MCF 10A (cell line): ENCODE measurements at regions not wholly inside any gene's neighbourhood (a gene's known extent, or its start where the extent isn't known, plus 50 kb on each side); places are given as distances from the start of the nearest gene placed in this dataset.
"Not testable (repeated sequence)": the region's sequence is repeated elsewhere in the genome, so short reads cannot be mapped to it uniquely, and the experiment has no call there.

Experiments used
- BruUV-seq: library from RNA; stranded (reverse); fragments of 400-500 nt; replicated peaks from 2 replicates; lab custom pipeline; 2021; lab: Mats Ljungman, UMichigan
- CTCF ChIA-PET: fragments of 300-600 bp; sonication (Branson Sonifier 250); formaldehyde crosslinking; extraction: SDS; loops from one replicate; lab custom pipeline; 2021; ENCODE audit warnings: antibody characterized with exemption, inconsistent platforms; lab: Yijun Ruan, JAX
- POLR2A ChIA-PET: fragments of 300-600, 350-650 bp; sonication (Branson Sonifier 250); formaldehyde crosslinking; extraction: SDS; loops from one replicate; lab custom pipeline; 2020; ENCODE audit warnings: antibody characterized with exemption, inconsistent platforms; lab: Yijun Ruan, JAX
- DNase-seq: peaks from one replicate; pipeline ENCODE4 v3.0.0-alpha.2; 2018; ENCODE audit not compliant: unreplicated experiment
- H3K27ac Mint-ChIP-seq: one replicate; pipeline ENCODE4 v1.8.0; 2022; ENCODE audit warnings: mild to moderate bottlenecking, low read depth, mixed read lengths; ENCODE audit not compliant: unreplicated experiment
- H3K27me3 Mint-ChIP-seq: one replicate; pipeline ENCODE4 v1.8.0; 2022; ENCODE audit warnings: mixed read lengths; ENCODE audit not compliant: insufficient read depth, unreplicated experiment
- H3K36me3 Mint-ChIP-seq: one replicate; pipeline ENCODE4 v1.8.0; 2022; ENCODE audit warnings: mild to moderate bottlenecking, moderate library complexity, mixed read lengths; ENCODE audit not compliant: insufficient read depth, unreplicated experiment
- H3K4me1 Mint-ChIP-seq: one replicate; pipeline ENCODE4 v1.8.0; 2022; ENCODE audit warnings: mixed read lengths; ENCODE audit not compliant: insufficient read depth, unreplicated experiment
- H3K4me3 Mint-ChIP-seq: one replicate; pipeline ENCODE4 v1.8.0; 2022; ENCODE audit warnings: mild to moderate bottlenecking, moderate library complexity, mixed read lengths; ENCODE audit not compliant: unreplicated experiment
- H3K9me3 Mint-ChIP-seq: one replicate; pipeline ENCODE4 v1.8.0; 2022; ENCODE audit warnings: mixed read lengths; ENCODE audit not compliant: unreplicated experiment
- CTCF ChIP-seq: fragments of 200-600 bp; IDR thresholded peaks from one replicate; pipeline ENCODE4 v1.8.0; 2022; ENCODE audit warnings: antibody characterized with exemption, mild to moderate bottlenecking; ENCODE audit not compliant: unreplicated experiment
- intact Hi-C: fragments of 100-400 bp; cut with micrococcal nuclease; formaldehyde crosslinking; loops from 2 replicates; pipeline ENCODE4 v1.14.1; 2022

- ChIA-PET CTCF (interaction anchor here (0.6 kb wide), 1 partner anchor 653 kb away, joined by 5 read pairs; no protein-coding TSS in a partner anchor), POLR2A (no interaction called here)
- TF ChIP-seq CTCF = no peak
- H3K36me3 Mint-ChIP-seq = no peaks in the 10 kb centered on the region
- BruUV-seq = no TSS peak
- no peaks in the 10 kb centered on the region for H3K4me1 Mint-ChIP-seq
- no peaks in the 10 kb centered on the region for H3K9me3 Mint-ChIP-seq
- no peaks in the 10 kb centered on the region for H3K27me3 Mint-ChIP-seq
- intact Hi-C loops = no loop called here
- no peak overlapping the region for H3K4me3 Mint-ChIP-seq
- H3K27ac Mint-ChIP-seq = no peak overlapping the region
- DNase-seq = no peak
Observed at GRCh38 chr4:79739912-79740311, 331.9 kb upstream of the GK2 start.

GRCh38 chr4:79723507-79723906 is 315.5 kb upstream of the GK2 start:
- no TSS peak for BruUV-seq
- H3K9me3 Mint-ChIP-seq = no peaks in the 10 kb centered on the region
- ChIA-PET CTCF (no interaction called here), POLR2A (no interaction called here)
- no peak for TF ChIP-seq CTCF
- H3K27ac Mint-ChIP-seq = no peak overlapping the region
- intact Hi-C loops = no loop called here
- no peaks in the 10 kb centered on the region for H3K4me1 Mint-ChIP-seq
- H3K4me3 Mint-ChIP-seq = no peak overlapping the region
- DNase-seq = no peak
- no peaks in the 10 kb centered on the region for H3K27me3 Mint-ChIP-seq
- no peaks in the 10 kb centered on the region for H3K36me3 Mint-ChIP-seq

- Mint-ChIP-seq H3K4me3 (no peak overlapping the region), H3K36me3 (no peaks in the 10 kb centered on the region), H3K9me3 (peaks cover 9% of the 10 kb centered on the region), H3K27me3 (no peaks in the 10 kb centered on the region), H3K4me1 (no peaks in the 10 kb centered on the region), H3K27ac (no peak overlapping the region)
- intact Hi-C loops = no loop called here
- DNase-seq = no peak
- no TSS peak for BruUV-seq
- ChIA-PET POLR2A (no interaction called here), CTCF (no interaction called here)
- no peak for TF ChIP-seq CTCF
Observed at GRCh38 chr4:79700356-79700755, 292.3 kb upstream of the GK2 start.

- CTCF ChIA-PET = no interaction called here
- POLR2A ChIA-PET = no interaction called here
- Mint-ChIP-seq H3K27me3 (no peaks in the 10 kb centered on the region), H3K36me3 (no peaks in the 10 kb centered on the region), H3K27ac (no peak overlapping the region), H3K9me3 (no peaks in the 10 kb centered on the region), H3K4me1 (no peaks in the 10 kb centered on the region), H3K4me3 (no peak overlapping the region)
- BruUV-seq = no TSS peak
- TF ChIP-seq CTCF = no peak
- no peak for DNase-seq
- intact Hi-C loops = no loop called here
Observed at GRCh38 chr4:79697444-79697843, 289.4 kb upstream of the GK2 start.

- H3K27ac Mint-ChIP-seq = not testable (repeated sequence)
Observed at GRCh38 chr4:79696534-79696933, 288.5 kb upstream of the GK2 start.

More at GRCh38 chr4:79696534-79696933, 288.5 kb upstream of the GK2 start:
- H3K4me3 Mint-ChIP-seq, BruUV-seq, POLR2A ChIA-PET, H3K9me3 Mint-ChIP-seq, H3K4me1 Mint-ChIP-seq, DNase-seq, H3K36me3 Mint-ChIP-seq, intact Hi-C loops, H3K27me3 Mint-ChIP-seq: not testable (repeated sequence)
- CTCF ChIA-PET = interaction anchor here (0.7 kb wide), 1 partner anchor 17 kb away, joined by 3 read pairs; no protein-coding TSS in a partner anchor
